Neural cell (in vitro differentiated cells): ENCODE measurements at regions not wholly inside any gene's neighbourhood (a gene's known extent, or its start where the extent isn't known, plus 50 kb on each side); places are given as distances from the start of the nearest gene placed in this dataset.

Experiments
- H2AFZ ChIP-seq: fragments of 200-600, 300-800 bp; sonication (generic), shearing (Covaris generic); 2 replicates; pipeline ENCODE4 v1.6.0; 2014; ENCODE audit warnings: low read depth, mild to moderate bottlenecking, antibody characterized with exemption, low read length, moderate library complexity
- H3F3A ChIP-seq: fragments of 200-600 bp; shearing (Covaris generic); 2 replicates; pipeline ENCODE4 v1.6.1; 2016; ENCODE audit warnings: mild to moderate bottlenecking, moderate library complexity, mixed read lengths, antibody characterized with exemption, low read length; ENCODE audit not compliant: insufficient read depth, poor library complexity, severe bottlenecking
- H3K27ac ChIP-seq: fragments of 200-600, 300-800 bp; sonication (generic), shearing (Covaris generic); 2 replicates; pipeline ENCODE4 v1.5.1; 2014; ENCODE audit warnings: mild to moderate bottlenecking, low read length, moderate library complexity
- H3K27me3 ChIP-seq: fragments of 300-800, 200-600 bp; sonication (generic), shearing (Covaris generic); 2 replicates; pipeline ENCODE4 v1.6.0; 2014; ENCODE audit warnings: mild to moderate bottlenecking, low read depth, low read length, moderate library complexity; ENCODE audit not compliant: insufficient read depth
- H3K36me3 ChIP-seq: fragments of 300-800, 200-600 bp; sonication (generic), shearing (Covaris generic); 2 replicates; pipeline ENCODE4 v1.5.1; 2014; ENCODE audit warnings: mild to moderate bottlenecking, antibody characterized with exemption, low read length, moderate library complexity; ENCODE audit not compliant: insufficient read depth
- H3K4me2 ChIP-seq: fragments of 300-800, 200-600 bp; sonication (generic), shearing (Covaris generic); 2 replicates; pipeline ENCODE4 v1.6.0; 2014; ENCODE audit warnings: mild to moderate bottlenecking, low read length
- H3K4me3 ChIP-seq: fragments of 300-800, 200-600 bp; sonication (generic), shearing (Covaris generic); 2 replicates; pipeline ENCODE4 v1.5.1; 2014; ENCODE audit warnings: mild to moderate bottlenecking, low read length, moderate library complexity
- H3K79me2 ChIP-seq: fragments of 200-600 bp; shearing (Covaris generic); replicated peaks from 2 replicates; pipeline ENCODE4 v1.6.0; 2014; ENCODE audit warnings: mild to moderate bottlenecking, low read length, moderate library complexity; ENCODE audit not compliant: insufficient read depth
- H3K9ac ChIP-seq: fragments of 300-800, 200-600 bp; sonication (generic), shearing (Covaris generic); 2 replicates; pipeline ENCODE4 v1.6.1; 2016; ENCODE audit warnings: mild to moderate bottlenecking, low read length, mixed read lengths
- H3K9me2 ChIP-seq: fragments of 200-600 bp; shearing (Covaris generic); 2 replicates; pipeline ENCODE4 v1.6.1; 2016; ENCODE audit warnings: mild to moderate bottlenecking, low read length, mixed read lengths; ENCODE audit not compliant: insufficient read depth
- H3K9me3 ChIP-seq: fragments of 200-600, 300-800 bp; sonication (generic), shearing (Covaris generic); 2 replicates; pipeline ENCODE4 v1.6.1; 2016; ENCODE audit warnings: mild to moderate bottlenecking, mixed run types, low read length, moderate library complexity, mixed read lengths
- H4K20me1 ChIP-seq: fragments of 200-600 bp; shearing (Covaris generic); 2 replicates; pipeline ENCODE4 v1.6.1; 2016; ENCODE audit warnings: mild to moderate bottlenecking, mixed run types; ENCODE audit not compliant: insufficient read depth
- CTCF ChIP-seq: fragments of 450-650 bp; IDR thresholded peaks from 2 replicates; pipeline ENCODE4 v1.5.1; 2014; ENCODE audit warnings: antibody characterized with exemption, mild to moderate bottlenecking, moderate library complexity; ENCODE audit not compliant: poor library complexity, severe bottlenecking
- EP300 ChIP-seq: fragments of 450-650 bp; conservative IDR thresholded peaks from 2 replicates; pipeline ENCODE4 v1.6.1; 2014; ENCODE audit warnings: antibody characterized with exemption, mild to moderate bottlenecking, moderate library complexity; ENCODE audit not compliant: poor library complexity, severe bottlenecking
- EZH2 ChIP-seq: fragments of 200-600, 300-800 bp; shearing (Covaris generic), sonication (generic); IDR thresholded peaks from 2 replicates; pipeline ENCODE4 v1.6.1; 2014; ENCODE audit warnings: antibody characterized with exemption, low read length, borderline replicate concordance, mild to moderate bottlenecking; ENCODE audit not compliant: insufficient read depth, poor library complexity, severe bottlenecking
- MXI1 ChIP-seq: fragments of 450-650 bp; conservative IDR thresholded peaks from 2 replicates; pipeline ENCODE4 v1.6.1; 2014; ENCODE audit warnings: antibody characterized with exemption, mild to moderate bottlenecking; ENCODE audit not compliant: poor library complexity, severe bottlenecking
- POLR2AphosphoS5 ChIP-seq: IDR thresholded peaks from 2 replicates; pipeline ENCODE4 v1.6.1; 2012
- RAD21 ChIP-seq: fragments of 450-650 bp; conservative IDR thresholded peaks from 2 replicates; pipeline ENCODE4 v1.6.1; 2014; ENCODE audit warnings: antibody characterized with exemption, mild to moderate bottlenecking, moderate library complexity
- REST ChIP-seq: IDR thresholded peaks from 2 replicates; pipeline ENCODE4 v1.6.1; 2012; ENCODE audit warnings: borderline replicate concordance
- SMC3 ChIP-seq: fragments of 450-650 bp; conservative IDR thresholded peaks from 2 replicates; pipeline ENCODE4 v1.6.1; 2014; ENCODE audit warnings: antibody characterized with exemption, mild to moderate bottlenecking, moderate library complexity; ENCODE audit not compliant: poor library complexity
- TAF1 ChIP-seq: IDR thresholded peaks from 2 replicates; pipeline ENCODE4 v1.6.1; 2012; ENCODE audit warnings: low read depth

GRCh38 chr12:107581619-107582015 lies 104.0 kb upstream of the PWP1 start:
- Histone ChIP-seq H3K9me3 (no peaks in the 10 kb centered on the region), H4K20me1 (no peaks in the 10 kb centered on the region), H2AFZ (no peak overlapping the region), H3K9ac (no peak overlapping the region), H3K36me3 (no peaks in the 10 kb centered on the region), H3K9me2 (no peaks in the 10 kb centered on the region), H3K27me3 (peaks cover 20% of the 10 kb centered on the region), H3F3A (no peaks in the 10 kb centered on the region), H3K79me2 (no peaks in the 10 kb centered on the region), H3K4me2 (no peak overlapping the region), H3K27ac (no peak overlapping the region), H3K4me3 (peak overlapping the region; percentile 39)
- TF ChIP-seq EZH2 (no peak), CTCF (no peak), RAD21 (no peak), POLR2AphosphoS5 (no peak), MXI1 (no peak), EP300 (no peak), REST (no peak), SMC3 (no peak), TAF1 (no peak)

- no peak overlapping the region for H3K27ac ChIP-seq
- no peaks in the 10 kb centered on the region for H3F3A ChIP-seq
- H3K27me3 ChIP-seq = peaks cover 20% of the 10 kb centered on the region
- no peak overlapping the region for H3K9ac ChIP-seq
- H3K9me3 ChIP-seq = no peaks in the 10 kb centered on the region
- no peak overlapping the region for H3K4me2 ChIP-seq
- H3K36me3 ChIP-seq = no peaks in the 10 kb centered on the region
- H3K4me3 ChIP-seq = no peak overlapping the region
- TF ChIP-seq POLR2AphosphoS5 (no peak), MXI1 (no peak), TAF1 (no peak), EP300 (no peak), CTCF (no peak), SMC3 (no peak), RAD21 (no peak), EZH2 (no peak), REST (no peak)
- no peaks in the 10 kb centered on the region for H4K20me1 ChIP-seq
- H2AFZ ChIP-seq = no peak overlapping the region
- no peaks in the 10 kb centered on the region for H3K9me2 ChIP-seq
- H3K79me2 ChIP-seq = no peaks in the 10 kb centered on the region
These were observed 102.0 kb upstream of the PWP1 start for GRCh38 chr12:107583551-107583950.
